Uterus (tissue), 3 donors: ENCODE measurements at regions not wholly inside any gene's neighbourhood (a gene's known extent, or its start where the extent isn't known, plus 50 kb on each side); places are given as distances from the start of the nearest gene placed in this dataset.

ENCODE experiments used
- DNase-seq, 2 donors: peaks; one replicate each; pipeline ENCODE4 v3.0.0-alpha.2; 2019 to 2020
- H3K27ac ChIP-seq, 2 donors: fragments of 200-600 bp; sonication (generic); 1 replicate in 1 of 2; 2 replicates in 1 of 2; pipeline ENCODE4 v1.5.1; 2016 to 2018
- H3K27me3 ChIP-seq, 2 donors: fragments of 200-600 bp; sonication (generic); one replicate each; pipeline ENCODE4 v1.5.1; 2018 to 2019; ENCODE audit warnings: control low read depth in 1 of 2
- H3K36me3 ChIP-seq, 2 donors: fragments of 200-600 bp; sonication (generic); one replicate each; pipeline ENCODE4 v1.5.1; 2019; ENCODE audit warnings: control low read depth in 1 of 2
- H3K4me1 ChIP-seq, 2 donors: fragments of 200-600 bp; sonication (generic); one replicate each; pipeline ENCODE4 v1.5.1; 2018 to 2019; ENCODE audit warnings: control low read depth in 1 of 2
- H3K4me3 ChIP-seq, 2 donors: fragments of 200-600 bp; sonication (generic); 1 replicate in 1 of 2; 2 replicates in 1 of 2; pipeline ENCODE4 v1.5.1; 2018 to 2019; ENCODE audit warnings: mild to moderate bottlenecking in 1 of 2
- H3K9me3 ChIP-seq, 2 donors: fragments of 200-600 bp; sonication (generic); one replicate each; pipeline ENCODE4 v1.5.1; 2019; ENCODE audit warnings: control low read depth in 1 of 2
- POLR2A ChIP-seq, 2 donors: fragments of 450-650 bp; IDR thresholded peaks; one replicate each; pipeline ENCODE4 v1.6.1; 2016; ENCODE audit warnings: antibody characterized with exemption in 2 of 2, mild to moderate bottlenecking in 1 of 2, moderate library complexity in 1 of 2
- intact Hi-C: fragments of 100-400 bp; cut with DNase I; formaldehyde crosslinking; loops from one replicate; pipeline ENCODE4 v1.15.1; 2023; ENCODE audit warnings: low total_unique reads
- TF ChIP-seq, protein P1 (sequence below), 4 experiments: fragments of 200-600 bp in 2 of 4; fragments of 450-650 bp in 2 of 4; sonication (generic) in 2 of 4; IDR thresholded peaks; one replicate each; pipeline ENCODE4 v1.5.1; 2016 to 2019; ENCODE audit warnings: antibody characterized with exemption in 4 of 4, mild to moderate bottlenecking in 2 of 4, moderate library complexity in 1 of 4
- donor health status: DM: yes; HTN: yes; CAD: no.

DNA sequence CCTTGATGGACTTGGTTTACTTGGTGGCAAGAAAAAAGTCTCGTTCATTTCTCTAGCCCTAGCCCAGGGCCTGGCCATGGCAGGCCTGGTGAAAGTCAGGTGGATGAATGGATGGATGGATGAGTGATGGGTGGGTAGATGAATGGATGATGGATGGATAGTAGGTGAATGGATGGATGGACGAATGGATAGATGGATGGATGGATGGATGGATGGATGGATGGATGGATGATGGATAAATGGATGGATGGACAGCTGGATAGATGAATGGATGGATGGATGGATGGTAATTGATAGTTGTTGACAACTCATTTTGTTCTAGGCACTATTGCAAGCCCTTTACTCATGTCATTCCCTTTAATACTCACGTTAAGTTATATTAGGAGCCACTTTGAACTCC, 86.1 kb upstream of the ANO1 start:
- no peak for DNase-seq
- no peaks in the 10 kb centered on the region for H3K36me3 ChIP-seq
- no peak overlapping the region for H3K4me3 ChIP-seq
- no peak overlapping the region for H3K27ac ChIP-seq
- TF ChIP-seq, protein P1, sequence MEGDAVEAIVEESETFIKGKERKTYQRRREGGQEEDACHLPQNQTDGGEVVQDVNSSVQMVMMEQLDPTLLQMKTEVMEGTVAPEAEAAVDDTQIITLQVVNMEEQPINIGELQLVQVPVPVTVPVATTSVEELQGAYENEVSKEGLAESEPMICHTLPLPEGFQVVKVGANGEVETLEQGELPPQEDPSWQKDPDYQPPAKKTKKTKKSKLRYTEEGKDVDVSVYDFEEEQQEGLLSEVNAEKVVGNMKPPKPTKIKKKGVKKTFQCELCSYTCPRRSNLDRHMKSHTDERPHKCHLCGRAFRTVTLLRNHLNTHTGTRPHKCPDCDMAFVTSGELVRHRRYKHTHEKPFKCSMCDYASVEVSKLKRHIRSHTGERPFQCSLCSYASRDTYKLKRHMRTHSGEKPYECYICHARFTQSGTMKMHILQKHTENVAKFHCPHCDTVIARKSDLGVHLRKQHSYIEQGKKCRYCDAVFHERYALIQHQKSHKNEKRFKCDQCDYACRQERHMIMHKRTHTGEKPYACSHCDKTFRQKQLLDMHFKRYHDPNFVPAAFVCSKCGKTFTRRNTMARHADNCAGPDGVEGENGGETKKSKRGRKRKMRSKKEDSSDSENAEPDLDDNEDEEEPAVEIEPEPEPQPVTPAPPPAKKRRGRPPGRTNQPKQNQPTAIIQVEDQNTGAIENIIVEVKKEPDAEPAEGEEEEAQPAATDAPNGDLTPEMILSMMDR (IDR thresholded peaks at IDR 0.05), result no peak
- TF ChIP-seq POLR2A (IDR thresholded peaks at IDR 0.05), result no peak
- H3K27me3 ChIP-seq, result no peaks in the 10 kb centered on the region
- intact Hi-C loops, result no loop called here
- no peaks in the 10 kb centered on the region for H3K4me1 ChIP-seq
- no peaks in the 10 kb centered on the region for H3K9me3 ChIP-seq

DNA sequence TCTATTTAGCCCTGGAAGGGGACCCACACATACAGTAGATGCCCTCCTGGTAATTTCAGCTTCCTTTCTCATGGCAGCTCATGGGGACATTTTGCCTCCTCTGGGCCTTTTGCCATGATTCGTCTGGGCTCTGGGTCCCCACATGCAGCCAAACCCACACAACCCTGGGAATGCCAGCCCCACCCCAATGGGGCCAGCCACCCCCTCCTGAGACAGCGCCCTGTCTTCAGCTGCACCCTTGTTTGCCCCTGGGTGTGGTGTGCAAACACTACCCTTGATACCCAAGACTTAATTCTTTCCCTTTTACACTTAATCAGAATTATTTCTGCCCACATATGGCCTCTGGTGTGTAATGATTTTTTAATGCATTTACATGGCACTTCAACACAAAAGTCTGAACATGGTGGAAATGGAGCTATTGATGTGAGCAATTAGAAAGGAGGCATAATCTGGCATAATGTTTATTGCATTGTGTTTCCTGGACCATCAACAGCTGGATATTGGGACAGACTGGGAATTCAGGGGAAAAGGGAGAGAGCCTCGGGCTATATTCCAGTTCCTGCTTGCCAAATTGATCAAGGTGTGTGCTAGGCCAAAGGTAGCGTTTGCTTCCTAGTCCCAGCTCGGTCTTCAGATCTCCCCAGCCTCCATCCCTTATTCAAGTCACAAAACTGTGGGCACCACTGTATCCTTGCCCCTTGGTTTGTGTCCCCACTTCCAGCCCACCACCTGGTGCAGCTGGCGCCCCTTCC, 85.0 kb upstream of the ANO1 start:
- Histone ChIP-seq H3K9me3 (no peaks in the 10 kb centered on the region), H3K36me3 (no peaks in the 10 kb centered on the region), H3K4me1 (no peaks in the 10 kb centered on the region), H3K27ac (no peak overlapping the region), H3K4me3 (no peak overlapping the region), H3K27me3 (no peaks in the 10 kb centered on the region)
- no peak for TF ChIP-seq POLR2A (IDR thresholded peaks at IDR 0.05)
- TF ChIP-seq, protein P1 (IDR thresholded peaks at IDR 0.05), result no peak
- DNase-seq, result no peak
- intact Hi-C loops, result no loop called here

DNA sequence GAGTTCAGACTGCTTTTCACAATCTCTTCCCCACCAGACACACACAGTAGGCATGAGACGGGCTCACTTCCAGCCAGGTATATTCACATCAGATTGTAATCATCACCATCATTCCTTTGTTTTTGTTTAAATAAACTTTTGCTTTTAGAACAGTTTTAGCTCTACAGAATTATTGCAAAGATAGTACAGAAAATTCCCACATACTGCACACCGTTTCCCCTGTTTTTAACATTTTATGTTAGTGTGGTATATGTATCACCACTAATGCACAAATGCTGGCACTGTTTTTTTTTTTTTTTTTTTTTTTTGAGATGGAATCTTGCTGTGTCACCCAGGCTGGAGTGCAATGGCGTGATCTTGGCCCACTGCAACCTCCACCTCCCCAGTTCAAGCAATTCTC, 83.3 kb upstream of the ANO1 start:
- DNase-seq, result no peak
- H3K4me1 ChIP-seq, result no peaks in the 10 kb centered on the region
- no peak overlapping the region for H3K4me3 ChIP-seq
- no peaks in the 10 kb centered on the region for H3K36me3 ChIP-seq
- no peaks in the 10 kb centered on the region for H3K9me3 ChIP-seq
- intact Hi-C loops, result no loop called here
- TF ChIP-seq POLR2A (IDR thresholded peaks at IDR 0.05), result no peak
- TF ChIP-seq, protein P1 (IDR thresholded peaks at IDR 0.05), result no peak
- H3K27ac ChIP-seq, result no peak overlapping the region
- H3K27me3 ChIP-seq, result no peaks in the 10 kb centered on the region

DNA sequence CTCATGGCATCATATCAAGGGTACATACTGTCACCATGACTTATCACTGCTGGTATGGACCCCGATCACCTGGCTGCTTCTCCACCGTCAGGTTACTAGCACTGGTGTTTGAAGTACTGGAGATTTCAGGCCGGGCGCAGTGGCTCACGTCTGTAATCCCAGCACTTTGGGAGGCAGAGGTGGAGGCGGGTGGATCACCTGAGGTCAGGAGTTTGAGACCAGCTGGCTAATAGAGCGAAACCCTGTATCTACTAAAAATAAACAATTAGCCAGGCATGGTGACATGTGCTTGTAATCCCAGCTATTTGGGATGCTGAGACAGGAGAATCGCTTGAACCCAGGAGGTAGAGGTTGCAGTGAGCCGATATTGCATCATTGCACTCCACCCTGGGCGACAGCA, 82.4 kb upstream of the ANO1 start:
- TF ChIP-seq, protein P1 (IDR thresholded peaks at IDR 0.05), result no peak
- no peak for TF ChIP-seq POLR2A (IDR thresholded peaks at IDR 0.05)
- intact Hi-C loops, result no loop called here
- Histone ChIP-seq H3K4me1 (no peaks in the 10 kb centered on the region), H3K9me3 (no peaks in the 10 kb centered on the region), H3K4me3 (no peak overlapping the region), H3K27ac (no peak overlapping the region), H3K36me3 (no peaks in the 10 kb centered on the region), H3K27me3 (no peaks in the 10 kb centered on the region)
- DNase-seq, result no peak

DNA sequence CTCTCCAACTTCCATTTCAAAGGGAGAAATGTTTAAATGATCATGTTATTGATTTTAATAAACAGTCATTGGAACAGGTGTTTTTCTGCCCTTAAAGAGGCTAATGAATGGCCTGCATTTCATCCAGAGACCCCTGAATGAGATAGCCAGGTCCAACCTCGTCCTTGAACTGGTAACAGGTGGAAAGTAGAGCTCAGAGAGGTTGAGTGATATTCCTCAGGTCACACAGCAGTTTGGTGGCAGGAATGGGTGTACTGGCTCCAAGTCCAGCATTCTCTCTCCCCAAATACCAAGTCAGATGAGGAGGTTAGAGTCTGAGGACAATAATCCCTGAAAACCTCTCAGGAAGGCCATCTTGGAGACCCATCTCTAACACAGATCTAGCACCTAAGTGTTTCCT, 81.7 kb upstream of the ANO1 start:
- no peaks in the 10 kb centered on the region for H3K36me3 ChIP-seq

More for the DNA sequence above, 81.7 kb upstream of the ANO1 start:
- no peak for DNase-seq
- H3K4me3 ChIP-seq, result no peak overlapping the region
- no peak overlapping the region for H3K27ac ChIP-seq
- intact Hi-C loops, result no loop called here
- no peaks in the 10 kb centered on the region for H3K27me3 ChIP-seq
- no peaks in the 10 kb centered on the region for H3K4me1 ChIP-seq
- no peak for TF ChIP-seq POLR2A (IDR thresholded peaks at IDR 0.05)
- TF ChIP-seq, protein P1 (IDR thresholded peaks at IDR 0.05), result no peak
- no peaks in the 10 kb centered on the region for H3K9me3 ChIP-seq
